Fibroblast of the aortic adventitia (primary cell): ENCODE measurements at regions not wholly inside any gene's neighbourhood (a gene's known extent, or its start where the extent isn't known, plus 50 kb on each side); places are given as distances from the start of the nearest gene placed in this dataset.
A peak's percentile ranks its signal among the peaks of the same experiment; 100 is the strongest.

Source experiments
- DNase-seq: peaks from one replicate; pipeline ENCODE4 v3.0.0-alpha.2; 2010; ENCODE audit warnings: low read depth
- H3K4me3 ChIP-seq: 2 replicates; pipeline ENCODE4 v1.5.1; 2011; ENCODE audit warnings: low read depth, mild to moderate bottlenecking, control low read depth, low read length, moderate library complexity
- TF ChIP-seq, protein P1 (sequence below): IDR thresholded peaks from 2 replicates; pipeline ENCODE4 v1.5.1; 2011; ENCODE audit warnings: mild to moderate bottlenecking, low read length, control low read depth, inconsistent platforms; ENCODE audit not compliant: insufficient read depth

DNA sequence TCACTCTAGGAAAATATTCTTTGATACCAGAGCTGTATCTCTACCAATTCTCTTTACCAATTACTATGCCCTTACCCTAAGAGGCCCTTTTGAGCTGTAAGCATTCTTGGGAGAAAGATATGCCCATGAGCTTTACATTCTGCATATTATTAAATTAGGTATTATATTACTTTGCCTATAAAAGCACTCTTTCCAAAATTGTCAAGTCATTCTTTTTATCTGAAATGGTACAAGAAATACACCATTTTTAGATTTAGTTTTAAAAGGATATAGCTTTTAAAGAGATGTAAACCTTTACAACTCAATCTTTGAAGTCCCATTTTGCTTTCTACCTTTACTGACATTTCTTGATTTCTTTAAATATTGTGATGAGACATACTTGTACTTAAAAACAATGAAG lies 343.5 kb downstream of the C12orf50 start:
- TF ChIP-seq, protein P1, sequence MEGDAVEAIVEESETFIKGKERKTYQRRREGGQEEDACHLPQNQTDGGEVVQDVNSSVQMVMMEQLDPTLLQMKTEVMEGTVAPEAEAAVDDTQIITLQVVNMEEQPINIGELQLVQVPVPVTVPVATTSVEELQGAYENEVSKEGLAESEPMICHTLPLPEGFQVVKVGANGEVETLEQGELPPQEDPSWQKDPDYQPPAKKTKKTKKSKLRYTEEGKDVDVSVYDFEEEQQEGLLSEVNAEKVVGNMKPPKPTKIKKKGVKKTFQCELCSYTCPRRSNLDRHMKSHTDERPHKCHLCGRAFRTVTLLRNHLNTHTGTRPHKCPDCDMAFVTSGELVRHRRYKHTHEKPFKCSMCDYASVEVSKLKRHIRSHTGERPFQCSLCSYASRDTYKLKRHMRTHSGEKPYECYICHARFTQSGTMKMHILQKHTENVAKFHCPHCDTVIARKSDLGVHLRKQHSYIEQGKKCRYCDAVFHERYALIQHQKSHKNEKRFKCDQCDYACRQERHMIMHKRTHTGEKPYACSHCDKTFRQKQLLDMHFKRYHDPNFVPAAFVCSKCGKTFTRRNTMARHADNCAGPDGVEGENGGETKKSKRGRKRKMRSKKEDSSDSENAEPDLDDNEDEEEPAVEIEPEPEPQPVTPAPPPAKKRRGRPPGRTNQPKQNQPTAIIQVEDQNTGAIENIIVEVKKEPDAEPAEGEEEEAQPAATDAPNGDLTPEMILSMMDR, result no peak
- no peak overlapping the region for H3K4me3 ChIP-seq
- no peak for DNase-seq

GRCh38 chr12:87679251-87679650 lies 349.9 kb downstream of the C12orf50 start:
- H3K4me3 ChIP-seq, result no peak overlapping the region
- TF ChIP-seq, protein P1, result no peak
- DNase-seq, result no peak

GRCh38 chr12:87678453-87678852 lies 350.7 kb downstream of the C12orf50 start:
- TF ChIP-seq, protein P1, result no peak
- H3K4me3 ChIP-seq, result no peak overlapping the region
- DNase-seq, result no peak

GRCh38 chr12:87676731-87677130 lies 352.5 kb downstream of the C12orf50 start:
- no peak for DNase-seq
- TF ChIP-seq, protein P1, result no peak

GRCh38 chr12:87671757-87672156 lies 357.4 kb downstream of the C12orf50 start:
- DNase-seq, result no peak
- no peak overlapping the region for H3K4me3 ChIP-seq
- TF ChIP-seq, protein P1, result no peak

More at GRCh38 chr12:87676731-87677130, 352.5 kb downstream of the C12orf50 start:
- H3K4me3 ChIP-seq, result no peak overlapping the region

DNA sequence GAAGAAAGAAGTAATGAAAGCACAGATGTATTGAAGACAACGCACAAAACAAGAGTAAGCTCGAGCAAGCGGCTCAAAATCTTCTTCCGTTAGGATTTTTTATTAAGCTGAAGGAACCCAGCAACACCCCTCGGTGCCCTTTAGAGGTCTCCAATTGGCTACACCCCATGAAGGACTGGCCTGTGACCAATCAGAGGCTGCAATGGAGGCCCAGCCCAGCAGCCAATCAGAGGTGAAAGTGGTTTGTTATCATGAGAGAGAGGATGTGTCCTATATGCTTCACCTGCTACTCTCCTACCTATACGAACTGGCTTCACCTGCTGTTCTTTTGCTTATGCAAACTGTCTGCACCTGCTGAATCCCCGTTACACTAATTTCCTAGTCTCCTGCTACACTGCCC lies 358.8 kb downstream of the C12orf50 start:
- no peak for DNase-seq
- H3K4me3 ChIP-seq, result no peak overlapping the region
- TF ChIP-seq, protein P1, result no peak

DNA sequence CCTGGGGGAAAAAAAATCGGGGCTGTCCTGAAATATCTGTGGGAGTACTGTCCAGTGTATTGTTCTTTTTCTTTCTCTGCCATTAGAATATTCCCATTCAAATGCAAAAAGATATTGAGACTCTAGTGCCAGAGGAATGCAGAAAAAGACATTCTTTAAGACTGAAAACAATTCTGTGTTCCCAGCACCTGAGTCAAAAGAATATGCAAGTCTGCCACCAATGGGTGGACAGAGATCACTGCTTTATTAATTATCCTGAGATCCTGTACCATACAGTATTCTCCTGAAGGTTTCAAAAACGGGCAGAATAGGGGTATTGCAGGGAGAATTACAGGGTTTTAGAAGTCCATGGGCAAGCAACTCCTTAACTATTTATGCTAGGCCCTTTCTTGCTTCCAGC lies 361.8 kb downstream of the C12orf50 start:
- TF ChIP-seq, protein P1, result peak; percentile 56
- no peak overlapping the region for H3K4me3 ChIP-seq
- DNase-seq, result peak; percentile 90
